CD8-positive, alpha-beta memory T cell (primary cell): ENCODE measurements at regions not wholly inside any gene's neighbourhood (a gene's known extent, or its start where the extent isn't known, plus 50 kb on each side); places are given as distances from the start of the nearest gene placed in this dataset.

Experiments
- CTCF ChIA-PET: fragments of 350-600 bp; sonication (Branson Sonifier 250); formaldehyde crosslinking; loops from one replicate; lab custom pipeline; 2021; ENCODE audit warnings: antibody characterized with exemption; lab: Charles Lee
- POLR2A ChIA-PET: fragments of 350-600 bp; sonication (Branson Sonifier 250); formaldehyde crosslinking; loops from one replicate; lab custom pipeline; 2021; ENCODE audit warnings: antibody characterized with exemption; lab: Charles Lee
- DNase-seq, 5 donors: peaks; one replicate each; pipeline versions ENCODE4 v3.0.0 to v3.0.0-alpha.2; 2020 to 2022; ENCODE audit warnings: mixed read lengths in 1 of 5
- H3K27ac ChIP-seq: one replicate; pipeline ENCODE4 v1.7.0; 2013; ENCODE audit warnings: low read depth, mild to moderate bottlenecking, low read length, moderate library complexity
- H3K27me3 ChIP-seq: 2 replicates; pipeline ENCODE4 v1.7.0; 2013; ENCODE audit warnings: low read length, mild to moderate bottlenecking; ENCODE audit not compliant: insufficient read depth, poor library complexity, severe bottlenecking
- H3K36me3 ChIP-seq: 2 replicates; pipeline ENCODE4 v1.7.0; 2013; ENCODE audit warnings: mild to moderate bottlenecking, low read length, moderate library complexity; ENCODE audit not compliant: insufficient read depth
- H3K4me1 ChIP-seq: 2 replicates; pipeline ENCODE4 v1.7.0; 2013; ENCODE audit warnings: mild to moderate bottlenecking, low read length, moderate library complexity; ENCODE audit not compliant: insufficient read depth
- H3K4me3 ChIP-seq: 2 replicates; pipeline ENCODE4 v1.7.0; 2013; ENCODE audit warnings: mild to moderate bottlenecking, low read length
- H3K9me3 ChIP-seq: 2 replicates; pipeline ENCODE4 v1.7.0; 2013; ENCODE audit warnings: mild to moderate bottlenecking, low read length
- H3K27ac Mint-ChIP-seq, 8 donors: one replicate each; pipeline ENCODE4 v1.8.0; 2020 to 2021; ENCODE audit warnings: mixed read lengths in 8 of 8, mild to moderate bottlenecking in 6 of 8, inconsistent platforms in 3 of 8, moderate library complexity in 3 of 8
- H3K27me3 Mint-ChIP-seq, 2 donors: one replicate each; pipeline ENCODE4 v1.8.0; 2020 to 2021; ENCODE audit warnings: mixed read lengths in 2 of 2, mild to moderate bottlenecking in 1 of 2, moderate library complexity in 1 of 2
- H3K36me3 Mint-ChIP-seq, 3 donors: one replicate each; pipeline ENCODE4 v1.8.0; 2020 to 2021; ENCODE audit warnings: mixed read lengths in 3 of 3, inconsistent platforms in 1 of 3, mild to moderate bottlenecking in 1 of 3
- H3K4me1 Mint-ChIP-seq, 3 donors: one replicate each; pipeline ENCODE4 v1.8.0; 2020 to 2021; ENCODE audit warnings: mixed read lengths in 3 of 3, inconsistent platforms in 1 of 3, mild to moderate bottlenecking in 1 of 3
- H3K4me3 Mint-ChIP-seq, 7 donors: one replicate each; pipeline ENCODE4 v1.8.0; 2020 to 2021; ENCODE audit warnings: mixed read lengths in 7 of 7, mild to moderate bottlenecking in 6 of 7, moderate library complexity in 4 of 7, inconsistent platforms in 2 of 7
- H3K9me3 Mint-ChIP-seq, 5 donors: one replicate each; pipeline ENCODE4 v1.8.0; 2020 to 2022; ENCODE audit warnings: mixed read lengths in 5 of 5, mild to moderate bottlenecking in 3 of 5, moderate library complexity in 2 of 5, inconsistent platforms in 1 of 5

- ChIA-PET POLR2A (no interaction called here), CTCF (no interaction called here)
- H3K27ac ChIP-seq, result no peak overlapping the region
- no peaks in the 10 kb centered on the region for H3K9me3 ChIP-seq
- Mint-ChIP-seq H3K4me3 (no peak overlapping the region), H3K9me3 (peaks cover 0 to 6% (median 0%) of the 10 kb centered on the region in 5 donors), H3K27me3 (peaks cover 15 to 31% of the 10 kb centered on the region in 2 donors), H3K36me3 (no peaks in the 10 kb centered on the region), H3K4me1 (no peaks in the 10 kb centered on the region), H3K27ac (no peak overlapping the region)
- no peak overlapping the region for H3K4me3 ChIP-seq
- no peaks in the 10 kb centered on the region for H3K36me3 ChIP-seq
- H3K27me3 ChIP-seq, result no peaks in the 10 kb centered on the region
- no peak for DNase-seq
- no peaks in the 10 kb centered on the region for H3K4me1 ChIP-seq
Observed at GRCh38 chr14:60363687-60364086, 114.7 kb downstream of the PPM1A start.

- Mint-ChIP-seq H3K9me3 (peaks cover 0 to 11% (median 3%) of the 10 kb centered on the region in 5 donors), H3K36me3 (no peaks in the 10 kb centered on the region), H3K27ac (peak overlapping the region in 1 of 8 donors; percentile 15), H3K4me3 (no peak overlapping the region), H3K27me3 (peaks cover 21 to 23% of the 10 kb centered on the region in 2 donors), H3K4me1 (no peaks in the 10 kb centered on the region)
- ChIA-PET CTCF (interaction anchor here (1.1 kb wide), 1 partner anchor 32 kb away, joined by 3 read pairs; no protein-coding TSS in a partner anchor), POLR2A (no interaction called here)
- Histone ChIP-seq H3K27me3 (no peaks in the 10 kb centered on the region), H3K9me3 (no peaks in the 10 kb centered on the region), H3K27ac (no peak overlapping the region), H3K4me1 (no peaks in the 10 kb centered on the region), H3K4me3 (no peak overlapping the region), H3K36me3 (no peaks in the 10 kb centered on the region)
- no peak for DNase-seq
Observed at GRCh38 chr14:60381909-60382308, 104.0 kb downstream of the C14orf39 start.
